ENCODE measurements at regions not wholly inside any gene's neighbourhood (a gene's known extent, or its start where the extent isn't known, plus 50 kb on each side); places are given as distances from the start of the nearest gene placed in this dataset.

DNA sequence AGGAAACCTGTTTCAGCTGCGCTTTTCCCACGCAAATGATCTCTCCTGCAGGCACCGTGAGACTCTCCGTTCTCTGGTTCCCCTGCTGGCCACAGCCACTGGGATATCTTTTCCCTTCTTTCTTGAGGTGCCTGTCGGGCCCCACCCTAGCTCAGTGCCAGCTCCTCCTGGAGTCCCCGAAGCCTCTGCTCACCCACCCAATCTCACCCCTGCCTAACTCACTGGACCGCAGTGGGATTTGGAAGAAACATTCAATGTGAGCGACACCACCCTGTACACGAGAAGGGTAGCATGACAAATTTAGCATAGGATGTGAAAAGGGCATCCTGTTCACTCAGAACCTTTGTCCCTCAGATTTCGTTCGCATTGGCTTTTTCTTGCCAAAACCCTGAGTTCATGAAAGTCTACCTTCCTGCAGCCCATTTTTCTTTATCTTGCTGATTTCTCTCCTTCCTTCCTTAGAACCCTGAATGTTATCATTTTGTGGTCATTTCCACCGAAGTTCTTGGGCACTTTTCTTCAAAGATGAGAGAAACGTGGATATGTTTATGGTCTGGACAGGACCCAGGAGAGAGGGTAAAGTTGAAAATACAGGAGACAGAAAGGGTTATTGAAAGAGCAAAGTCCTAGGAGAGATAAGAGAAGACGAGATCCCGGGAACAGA lies 63.6 kb upstream of the ELK3 start:
- intact Hi-C loops (cut with DNase I) = no loop called here
- no peak for DNase-seq (ENCODE audit: low spot score)

- intact Hi-C loops (cut with DNase I) = no loop called here
- no peak for DNase-seq (ENCODE audit: low spot score)
These were observed 62.9 kb upstream of the ELK3 start for GRCh38 chr12:96131230-96131788.

- intact Hi-C loops (cut with DNase I) = no loop called here
- DNase-seq (ENCODE audit: low spot score) = no peak
These were observed 61.4 kb upstream of the ELK3 start for GRCh38 chr12:96132819-96133218.

GRCh38 chr12:96134200-96134599 lies 60.0 kb upstream of the ELK3 start:
- intact Hi-C loops (cut with DNase I) = no loop called here
- DNase-seq (ENCODE audit: low spot score) = no peak

GRCh38 chr12:96136161-96136560 lies 58.0 kb upstream of the ELK3 start:
- intact Hi-C loops (cut with DNase I) = no loop called here
- DNase-seq (ENCODE audit: low spot score) = no peak

GRCh38 chr12:96136725-96137378 lies 57.3 kb upstream of the ELK3 start:
- intact Hi-C loops (cut with DNase I) = no loop called here
- DNase-seq (ENCODE audit: low spot score) = no peak

DNA sequence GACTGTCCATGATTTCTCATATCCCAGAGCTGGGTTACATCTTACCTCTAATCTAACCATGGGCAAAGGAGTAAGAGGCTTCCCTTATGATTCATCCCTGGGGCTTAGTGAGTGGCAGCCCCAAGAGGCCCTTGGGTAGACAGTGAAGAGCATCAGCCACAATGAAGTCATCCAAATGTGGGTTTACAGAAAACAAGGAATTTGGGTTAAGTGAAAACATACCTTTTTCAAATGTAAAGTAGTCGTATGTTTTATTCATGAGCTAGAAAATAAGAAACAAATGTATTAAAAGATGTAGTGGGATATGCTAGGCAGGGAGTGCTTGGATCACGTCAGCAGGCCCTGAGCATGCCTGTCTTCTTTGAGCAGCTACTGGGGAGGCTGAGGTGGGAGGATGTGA lies 54.0 kb upstream of the ELK3 start:
- DNase-seq (ENCODE audit: low spot score) = no peak
- intact Hi-C loops (cut with DNase I) = no loop called here

- intact Hi-C loops (cut with DNase I) = no loop called here
- no peak for DNase-seq (ENCODE audit: low spot score)
These were observed 52.8 kb upstream of the ELK3 start for GRCh38 chr12:96141216-96141912.

DNA sequence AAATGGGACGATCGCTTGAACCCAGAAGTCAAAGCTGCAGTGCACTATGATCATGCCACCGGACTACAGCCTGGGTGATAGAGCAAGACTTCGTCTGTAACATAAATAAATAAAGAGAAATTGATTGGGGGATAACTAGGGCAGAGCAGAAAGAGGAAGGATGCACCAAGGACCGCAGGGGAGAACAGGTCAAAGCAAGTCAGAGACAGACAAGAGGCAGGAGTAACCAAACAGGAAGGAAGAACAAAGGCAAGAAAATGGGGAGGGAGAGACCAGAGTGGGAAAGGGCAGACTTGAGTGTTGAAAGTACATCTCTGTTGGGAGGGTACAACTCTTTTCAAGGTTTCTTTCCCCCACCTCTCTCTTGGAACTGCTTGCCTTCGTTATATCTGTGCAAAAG lies 50.8 kb upstream of the ELK3 start:
- intact Hi-C loops (cut with DNase I) = no loop called here
- no peak for DNase-seq (ENCODE audit: low spot score)

DNA sequence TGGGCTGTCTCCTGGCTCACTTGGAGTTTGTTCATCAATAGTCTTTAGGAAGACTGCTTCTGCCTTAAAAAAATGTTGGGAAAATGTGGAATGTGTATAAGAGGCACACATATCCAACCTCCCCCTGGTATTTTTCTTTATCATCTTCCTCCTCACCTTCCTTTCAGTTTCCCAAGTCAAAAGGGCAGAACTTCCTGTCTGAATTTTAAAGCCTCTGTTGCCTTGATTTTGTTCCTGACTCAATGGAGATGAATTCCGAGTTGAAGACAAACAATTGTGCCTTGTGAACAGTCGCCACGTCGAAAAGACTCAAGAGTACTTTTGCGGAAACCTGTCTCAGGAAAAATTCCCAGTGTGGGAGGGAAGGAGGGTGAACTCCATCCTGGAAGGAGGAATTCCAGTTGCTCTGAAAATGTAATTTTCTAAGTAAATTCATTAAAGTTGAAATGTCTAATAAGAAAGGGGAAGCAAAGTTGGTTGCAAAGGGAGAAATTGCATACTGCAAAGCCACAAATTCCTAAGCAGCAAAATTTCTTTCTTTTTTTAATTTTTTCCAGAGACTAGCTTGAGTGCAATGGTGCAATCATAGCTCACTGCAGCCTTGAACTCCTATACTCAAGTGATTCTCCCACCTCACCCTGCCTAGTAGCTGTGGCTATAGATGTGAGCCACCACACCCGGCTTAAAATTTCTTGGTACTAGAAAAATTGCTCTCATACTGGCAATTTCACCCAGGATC lies 50.2 kb upstream of the ELK3 start:
- DNase-seq (ENCODE audit: low spot score) = no peak
- intact Hi-C loops (cut with DNase I) = no loop called here
